GM10248 (cell line): ENCODE measurements at regions not wholly inside any gene's neighbourhood (a gene's known extent, or its start where the extent isn't known, plus 50 kb on each side); places are given as distances from the start of the nearest gene placed in this dataset.

Experiments
- CTCF ChIA-PET: fragments of 300-600 bp; sonication (Branson Sonifier 250); formaldehyde crosslinking; extraction: SDS; loops from one replicate; lab custom pipeline; 2021; ENCODE audit warnings: antibody characterized with exemption; lab: Yijun Ruan, JAX
- POLR2A ChIA-PET: fragments of 350-650 bp; sonication (Branson Sonifier 250); formaldehyde crosslinking; extraction: SDS; loops from one replicate; lab custom pipeline; 2020; ENCODE audit warnings: antibody characterized with exemption; lab: Yijun Ruan, JAX
- DNase-seq: peaks from one replicate; pipeline ENCODE4 v3.0.0; 2012; ENCODE audit errors: extremely low spot score
- TF ChIP-seq, protein P1 (sequence below): IDR thresholded peaks from 2 replicates; pipeline ENCODE4 v1.5.1; 2012; ENCODE audit warnings: mild to moderate bottlenecking, low read depth; ENCODE audit errors: extremely low read depth, missing control alignments, control extremely low read depth

DNA sequence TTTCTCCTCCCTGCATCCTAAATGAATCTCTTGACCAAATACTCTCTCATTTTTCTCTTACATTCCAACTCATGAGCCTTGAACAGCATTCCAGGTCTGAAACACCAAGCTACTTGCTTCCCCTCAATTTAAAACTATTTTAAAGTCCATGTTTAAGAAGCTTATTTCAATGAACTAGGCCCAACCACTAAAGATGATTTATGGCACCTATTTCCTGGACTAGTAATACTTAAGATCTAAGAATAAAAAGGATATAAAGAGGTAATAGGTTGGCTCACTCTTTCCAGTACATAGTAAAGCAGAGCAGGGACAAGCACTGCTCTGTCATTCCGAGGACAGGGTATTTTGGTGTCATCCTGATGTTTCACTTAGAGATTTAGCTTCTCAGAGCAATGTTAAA lies 219.3 kb upstream of the TMCO5A start:
- no peak for DNase-seq
- TF ChIP-seq, protein P1, sequence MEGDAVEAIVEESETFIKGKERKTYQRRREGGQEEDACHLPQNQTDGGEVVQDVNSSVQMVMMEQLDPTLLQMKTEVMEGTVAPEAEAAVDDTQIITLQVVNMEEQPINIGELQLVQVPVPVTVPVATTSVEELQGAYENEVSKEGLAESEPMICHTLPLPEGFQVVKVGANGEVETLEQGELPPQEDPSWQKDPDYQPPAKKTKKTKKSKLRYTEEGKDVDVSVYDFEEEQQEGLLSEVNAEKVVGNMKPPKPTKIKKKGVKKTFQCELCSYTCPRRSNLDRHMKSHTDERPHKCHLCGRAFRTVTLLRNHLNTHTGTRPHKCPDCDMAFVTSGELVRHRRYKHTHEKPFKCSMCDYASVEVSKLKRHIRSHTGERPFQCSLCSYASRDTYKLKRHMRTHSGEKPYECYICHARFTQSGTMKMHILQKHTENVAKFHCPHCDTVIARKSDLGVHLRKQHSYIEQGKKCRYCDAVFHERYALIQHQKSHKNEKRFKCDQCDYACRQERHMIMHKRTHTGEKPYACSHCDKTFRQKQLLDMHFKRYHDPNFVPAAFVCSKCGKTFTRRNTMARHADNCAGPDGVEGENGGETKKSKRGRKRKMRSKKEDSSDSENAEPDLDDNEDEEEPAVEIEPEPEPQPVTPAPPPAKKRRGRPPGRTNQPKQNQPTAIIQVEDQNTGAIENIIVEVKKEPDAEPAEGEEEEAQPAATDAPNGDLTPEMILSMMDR, result no peak
- CTCF ChIA-PET, result interaction anchor here (1.0 to 1.7 kb wide), 2 partner anchors 9 to 12 kb away, joined by 3 to 4 read pairs; no protein-coding TSS in a partner anchor
- POLR2A ChIA-PET, result no interaction called here

DNA sequence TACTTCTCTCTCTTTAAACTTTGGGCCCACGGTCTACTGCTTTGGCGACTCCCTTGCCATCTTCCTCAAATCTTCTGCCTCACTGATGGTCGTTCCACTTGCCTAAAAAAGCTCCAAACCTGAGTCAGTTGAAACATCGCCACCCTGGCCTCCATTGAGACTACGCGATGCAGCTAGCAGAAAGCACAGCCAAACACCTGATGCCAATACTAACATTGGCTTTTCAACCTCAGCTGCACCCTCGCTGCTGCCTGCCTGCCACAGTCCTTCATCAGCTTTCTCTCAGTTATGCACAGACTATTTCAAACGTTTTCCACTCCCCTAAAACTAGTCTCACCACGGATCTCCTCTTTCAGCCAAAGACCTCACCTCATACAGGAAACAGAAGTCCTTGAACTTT lies 214.2 kb upstream of the TMCO5A start:
- DNase-seq, result no peak
- ChIA-PET CTCF (interaction anchor here (1.4 kb wide), 1 partner anchor 10 kb away, joined by 5 read pairs; no protein-coding TSS in a partner anchor), POLR2A (no interaction called here)
- TF ChIP-seq, protein P1, result no peak

DNA sequence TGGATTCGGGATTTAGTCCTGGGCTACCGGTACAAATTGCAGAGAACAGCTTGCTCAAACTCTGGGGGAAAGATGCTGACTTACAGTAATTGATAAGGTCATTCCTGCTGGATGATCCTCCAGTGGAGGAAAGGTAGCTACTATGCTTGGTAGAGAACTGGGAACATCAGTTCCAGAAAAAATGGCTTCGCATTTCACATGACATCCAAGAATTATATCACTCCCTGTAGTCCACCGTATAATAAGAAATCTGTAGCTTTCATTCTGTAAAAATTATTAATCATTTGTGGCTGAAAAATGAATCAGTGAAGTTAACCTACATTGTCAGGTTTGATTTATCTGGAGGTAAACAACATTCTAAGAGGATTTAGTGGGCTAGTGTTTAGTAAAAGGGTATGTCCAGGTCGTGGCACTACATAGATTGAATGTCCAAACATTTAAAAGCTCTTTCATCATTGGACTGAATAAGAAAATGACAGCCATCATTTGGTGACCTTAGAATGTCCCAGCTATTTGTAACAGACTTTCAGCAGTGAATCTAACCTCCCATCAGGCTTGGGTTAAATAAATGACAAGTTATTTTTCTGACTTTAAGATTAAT lies 203.2 kb upstream of the TMCO5A start:
- CTCF ChIA-PET, result interaction anchor here (0.9 to 1.6 kb wide), 3 partner anchors 14 to 27 kb away, joined by 3 to 5 read pairs (median 3); no protein-coding TSS in a partner anchor
- POLR2A ChIA-PET, result no interaction called here
- TF ChIP-seq, protein P1, result no peak
- DNase-seq, result no peak

DNA sequence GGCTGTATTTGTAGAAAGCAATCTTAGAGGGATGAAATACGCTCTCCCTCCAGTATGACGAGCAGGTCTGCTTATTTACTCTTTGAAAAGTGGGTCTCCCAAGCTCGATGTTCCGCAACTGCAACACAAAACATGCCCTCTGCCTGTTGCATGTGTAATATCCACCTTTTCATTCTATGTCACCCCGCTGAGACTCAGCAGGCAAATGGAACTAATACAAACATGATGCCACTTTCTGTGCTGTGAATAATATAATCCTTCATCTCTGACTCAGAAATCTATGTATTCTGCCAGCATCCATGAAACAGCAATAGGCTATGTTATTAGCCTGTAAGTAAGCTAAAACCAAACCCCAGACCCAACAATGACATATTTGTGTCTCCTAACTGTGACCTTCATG lies 200.8 kb upstream of the TMCO5A start:
- TF ChIP-seq, protein P1, result no peak
- DNase-seq, result no peak
- POLR2A ChIA-PET, result no interaction called here
- CTCF ChIA-PET, result interaction anchor here (0.7 kb wide), 1 partner anchor 15 kb away, joined by 3 read pairs; no protein-coding TSS in a partner anchor

DNA sequence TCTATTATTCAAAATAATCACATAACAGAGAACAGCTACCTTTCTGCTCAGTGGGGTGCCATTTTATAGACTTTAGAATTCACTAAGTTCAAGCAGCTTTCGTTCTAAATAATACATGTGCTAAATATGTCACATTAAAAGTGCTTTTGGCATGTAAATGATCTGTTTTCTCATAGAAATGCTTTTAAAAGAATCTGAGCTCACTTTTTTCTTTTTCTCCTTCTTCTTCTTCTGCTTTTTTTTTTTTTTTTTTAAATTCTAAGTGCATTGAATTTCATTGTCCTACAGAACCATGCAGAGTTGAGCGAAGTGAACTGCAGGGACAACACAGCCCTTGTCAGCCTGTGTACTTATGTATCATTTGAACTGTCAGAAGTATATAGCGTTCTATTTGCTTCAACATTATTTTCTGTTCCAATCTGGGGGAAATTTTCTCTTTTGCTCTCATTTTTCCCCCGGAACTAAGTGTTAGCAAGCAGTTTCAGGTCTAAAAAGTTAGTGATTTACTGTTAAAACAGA lies 193.8 kb upstream of the TMCO5A start:
- ChIA-PET CTCF (no interaction called here), POLR2A (no interaction called here)
- DNase-seq, result no peak
- TF ChIP-seq, protein P1, result no peak

DNA sequence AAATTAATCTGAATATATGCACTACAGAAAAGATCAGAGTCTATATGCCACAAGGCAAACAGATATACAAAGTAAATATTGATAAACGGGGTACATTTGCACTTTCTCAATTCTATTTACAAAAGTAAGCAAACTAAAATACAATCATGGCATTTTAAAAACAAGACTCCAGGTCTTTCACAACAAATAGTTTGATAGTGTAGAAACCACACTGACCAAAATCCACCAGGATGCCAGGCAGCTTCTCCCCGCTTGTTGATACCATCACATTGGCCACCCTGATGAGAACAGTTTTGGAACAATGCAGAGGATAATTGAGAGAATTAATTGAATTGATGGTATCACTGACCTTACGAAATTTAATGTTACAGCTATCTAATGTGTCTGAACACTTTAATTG lies 190.6 kb upstream of the TMCO5A start:
- ChIA-PET POLR2A (no interaction called here), CTCF (no interaction called here)
- no peak for DNase-seq
- TF ChIP-seq, protein P1, result no peak
